ENCODE measurements at regions not wholly inside any gene's neighbourhood (a gene's known extent, or its start where the extent isn't known, plus 50 kb on each side); places are given as distances from the start of the nearest gene placed in this dataset.
"Not testable (repeated sequence)": the region's sequence is repeated elsewhere in the genome, so short reads cannot be mapped to it uniquely, and the experiment has no call there.

- Mint-ChIP-seq H3K36me3 (no peaks in the 10 kb centered on the region), H3K4me1 (peaks cover 12% of the 10 kb centered on the region), H3K27ac (no peak overlapping the region), H3K9me3 (no peaks in the 10 kb centered on the region), H3K27me3 (no peaks in the 10 kb centered on the region), H3K4me3 (no peak overlapping the region)
- no peak for ATAC-seq
Measured at GRCh38 chr6:15946701-15947385, 182.0 kb upstream of the MYLIP start.

DNA sequence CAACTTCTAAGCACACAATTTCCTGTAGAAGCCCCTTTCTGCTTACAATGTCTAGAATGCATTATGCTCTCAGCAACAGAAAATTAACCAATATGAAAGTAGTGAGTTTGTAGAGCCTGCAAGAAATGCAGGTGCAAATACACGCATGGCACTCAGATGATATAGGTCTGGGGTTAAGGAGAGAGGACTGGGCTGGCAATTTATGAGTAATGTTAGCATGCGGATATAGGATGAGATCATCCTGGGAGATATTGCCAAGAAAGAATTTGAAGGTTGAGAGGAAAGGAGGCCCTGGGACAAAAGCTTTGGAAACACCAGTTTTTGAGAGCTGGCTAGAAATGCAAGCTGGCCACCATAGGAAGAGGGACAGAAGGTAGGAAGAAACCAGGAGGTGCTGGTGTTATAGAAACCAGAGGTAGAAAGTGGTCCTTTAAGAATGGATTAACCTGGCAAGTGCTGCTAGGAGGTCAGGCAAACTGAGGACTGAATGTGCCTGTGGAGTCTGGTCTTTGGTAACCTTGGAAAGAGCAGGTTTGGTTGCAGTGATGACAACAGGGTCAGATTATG, 183.2 kb upstream of the MYLIP start:
- ATAC-seq, result no peak
- H3K27ac Mint-ChIP-seq, result no peak overlapping the region
- no peak overlapping the region for H3K4me3 Mint-ChIP-seq
- H3K36me3 Mint-ChIP-seq, result no peaks in the 10 kb centered on the region
- peaks cover 10% of the 10 kb centered on the region for H3K4me1 Mint-ChIP-seq
- no peaks in the 10 kb centered on the region for H3K27me3 Mint-ChIP-seq
- peaks cover 2% of the 10 kb centered on the region for H3K9me3 Mint-ChIP-seq

- Mint-ChIP-seq H3K4me1 (peaks cover 6% of the 10 kb centered on the region), H3K36me3 (no peaks in the 10 kb centered on the region), H3K4me3 (no peak overlapping the region), H3K27ac (no peak overlapping the region), H3K9me3 (peaks cover 3% of the 10 kb centered on the region), H3K27me3 (no peaks in the 10 kb centered on the region)
- ATAC-seq, result no peak
Measured at GRCh38 chr6:15943423-15943822, 185.5 kb upstream of the MYLIP start.

GRCh38 chr6:15941168-15941567, 187.7 kb upstream of the MYLIP start:
- Mint-ChIP-seq H3K9me3 (peaks cover 3% of the 10 kb centered on the region), H3K27me3 (no peaks in the 10 kb centered on the region), H3K4me3 (no peak overlapping the region), H3K36me3 (no peaks in the 10 kb centered on the region), H3K27ac (peak overlapping the region; percentile 37), H3K4me1 (peaks cover 19% of the 10 kb centered on the region)
- ATAC-seq, result peak; percentile 67

GRCh38 chr6:15938107-15938506, 190.8 kb upstream of the MYLIP start:
- Mint-ChIP-seq H3K36me3 (no peaks in the 10 kb centered on the region), H3K27ac (no peak overlapping the region), H3K4me3 (no peak overlapping the region), H3K4me1 (peaks cover 24% of the 10 kb centered on the region), H3K27me3 (no peaks in the 10 kb centered on the region), H3K9me3 (peaks cover 3% of the 10 kb centered on the region)
- ATAC-seq, result no peak

- Mint-ChIP-seq H3K27ac (no peak overlapping the region), H3K9me3 (peaks cover 3% of the 10 kb centered on the region), H3K4me1 (peaks cover 24% of the 10 kb centered on the region), H3K36me3 (no peaks in the 10 kb centered on the region), H3K27me3 (no peaks in the 10 kb centered on the region), H3K4me3 (no peak overlapping the region)
- no peak for ATAC-seq
Measured at GRCh38 chr6:15937602-15938001, 191.3 kb upstream of the MYLIP start.

DNA sequence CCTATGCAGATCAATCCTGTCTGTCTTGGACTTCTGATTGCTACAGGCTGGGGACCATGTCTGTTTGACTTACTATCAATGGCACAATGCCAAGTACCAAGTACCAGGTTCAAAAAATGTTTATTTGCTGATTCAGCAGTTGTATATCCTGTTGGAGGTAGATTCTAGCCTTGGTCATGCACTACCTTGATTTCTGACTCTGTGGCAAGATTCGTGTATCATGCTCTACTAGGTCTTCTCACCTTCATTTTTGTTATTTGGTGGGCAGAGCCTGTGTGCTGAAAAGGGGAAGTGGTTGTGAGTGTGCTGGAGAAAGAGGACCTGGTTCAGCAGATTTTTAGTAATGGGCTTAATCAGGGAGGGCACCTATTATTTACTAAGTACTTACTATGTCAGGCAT, 192.4 kb upstream of the MYLIP start:
- peak overlapping the region; percentile 78 for H3K27ac Mint-ChIP-seq
- peak; percentile 99 for ATAC-seq
- H3K4me1 Mint-ChIP-seq, result peaks cover 24% of the 10 kb centered on the region
- H3K9me3 Mint-ChIP-seq, result peaks cover 4% of the 10 kb centered on the region
- no peaks in the 10 kb centered on the region for H3K27me3 Mint-ChIP-seq
- no peak overlapping the region for H3K4me3 Mint-ChIP-seq
- peaks cover under 1% of the 10 kb centered on the region for H3K36me3 Mint-ChIP-seq

GRCh38 chr6:15935661-15936060, 193.2 kb upstream of the MYLIP start:
- Mint-ChIP-seq H3K27ac (peak overlapping the region; percentile 78), H3K27me3 (no peaks in the 10 kb centered on the region), H3K4me1 (peaks cover 19% of the 10 kb centered on the region), H3K4me3 (no peak overlapping the region), H3K9me3 (peaks cover 7% of the 10 kb centered on the region), H3K36me3 (peaks cover 6% of the 10 kb centered on the region)
- ATAC-seq, result no peak

- not testable (repeated sequence) for H3K9me3 Mint-ChIP-seq, ATAC-seq, H3K27ac Mint-ChIP-seq, H3K36me3 Mint-ChIP-seq, H3K27me3 Mint-ChIP-seq, H3K4me3 Mint-ChIP-seq
- peaks cover 10% of the 10 kb centered on the region for H3K4me1 Mint-ChIP-seq
Measured at GRCh38 chr6:15931697-15932096, 197.2 kb upstream of the MYLIP start.

GRCh38 chr6:15930207-15930606, 198.7 kb upstream of the MYLIP start:
- no peaks in the 10 kb centered on the region for H3K4me1 Mint-ChIP-seq
- no peak overlapping the region for H3K27ac Mint-ChIP-seq
- H3K27me3 Mint-ChIP-seq, result no peaks in the 10 kb centered on the region
- H3K9me3 Mint-ChIP-seq, result peaks cover 9% of the 10 kb centered on the region
- ATAC-seq, result no peak
- H3K36me3 Mint-ChIP-seq, result peaks cover 10% of the 10 kb centered on the region
- H3K4me3 Mint-ChIP-seq, result no peak overlapping the region

- no peak overlapping the region for H3K4me3 Mint-ChIP-seq
- H3K9me3 Mint-ChIP-seq, result peaks cover 9% of the 10 kb centered on the region
- no peaks in the 10 kb centered on the region for H3K4me1 Mint-ChIP-seq
- H3K36me3 Mint-ChIP-seq, result peaks cover 10% of the 10 kb centered on the region
- no peak overlapping the region for H3K27ac Mint-ChIP-seq
- ATAC-seq, result no peak
- H3K27me3 Mint-ChIP-seq, result no peaks in the 10 kb centered on the region
Measured at GRCh38 chr6:15929685-15930084, 199.2 kb upstream of the MYLIP start.

GRCh38 chr6:15927531-15928225, 201.2 kb upstream of the MYLIP start:
- no peak for ATAC-seq
- Mint-ChIP-seq H3K9me3 (peaks cover 9% of the 10 kb centered on the region), H3K27ac (no peak overlapping the region), H3K27me3 (no peaks in the 10 kb centered on the region), H3K36me3 (peaks cover 10% of the 10 kb centered on the region), H3K4me1 (no peaks in the 10 kb centered on the region), H3K4me3 (no peak overlapping the region)

- H3K27ac Mint-ChIP-seq, result no peak overlapping the region
- H3K36me3 Mint-ChIP-seq, result peaks cover 7% of the 10 kb centered on the region
- no peak for ATAC-seq
- H3K4me1 Mint-ChIP-seq, result no peaks in the 10 kb centered on the region
- no peak overlapping the region for H3K4me3 Mint-ChIP-seq
- peaks cover 6% of the 10 kb centered on the region for H3K9me3 Mint-ChIP-seq
- H3K27me3 Mint-ChIP-seq, result no peaks in the 10 kb centered on the region
Measured at GRCh38 chr6:15926256-15926655, 202.6 kb upstream of the MYLIP start.

GRCh38 chr6:15924893-15925292, 204.0 kb upstream of the MYLIP start:
- Mint-ChIP-seq H3K9me3 (peaks cover 3% of the 10 kb centered on the region), H3K4me3 (no peak overlapping the region), H3K27me3 (no peaks in the 10 kb centered on the region), H3K36me3 (peaks cover 4% of the 10 kb centered on the region), H3K4me1 (no peaks in the 10 kb centered on the region), H3K27ac (no peak overlapping the region)
- ATAC-seq, result no peak

DNA sequence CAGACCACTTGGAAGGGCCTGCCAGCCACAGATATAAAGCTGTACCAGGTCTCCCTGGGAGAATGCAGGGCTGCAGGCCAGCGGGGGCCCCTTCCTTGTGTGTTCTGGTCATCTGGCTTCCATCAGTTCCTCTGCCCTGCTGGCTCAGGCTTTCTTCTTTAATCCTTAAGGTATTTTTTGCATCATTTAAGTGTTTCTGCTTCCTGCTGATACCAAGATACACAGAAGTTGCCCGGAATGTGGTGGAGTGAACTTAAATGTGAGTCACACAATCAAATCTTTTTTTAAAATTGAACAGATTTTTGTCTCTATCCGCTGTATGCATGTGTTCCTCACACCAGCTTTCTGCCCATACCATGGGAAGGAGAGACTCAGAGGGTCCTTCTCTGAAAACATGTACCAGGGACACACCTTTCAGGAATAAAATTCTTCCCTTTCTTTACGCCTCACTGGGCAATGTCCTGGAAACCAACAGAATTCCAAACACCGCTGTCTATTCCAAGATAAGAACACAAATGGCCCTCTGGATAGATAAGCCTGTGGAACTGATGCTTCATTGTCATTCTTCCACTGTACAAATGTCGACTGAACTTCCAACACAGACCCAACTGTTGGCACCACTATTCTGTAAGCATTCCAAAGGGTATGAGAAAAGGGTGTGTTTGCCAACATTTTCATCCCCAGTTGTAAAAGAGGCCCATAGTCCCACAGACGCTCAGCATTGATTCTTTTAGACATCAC, 206.2 kb upstream of the MYLIP start:
- H3K27ac Mint-ChIP-seq, result no peak overlapping the region
- no peaks in the 10 kb centered on the region for H3K9me3 Mint-ChIP-seq
- H3K36me3 Mint-ChIP-seq, result peaks cover 4% of the 10 kb centered on the region
- H3K4me1 Mint-ChIP-seq, result no peaks in the 10 kb centered on the region
- H3K27me3 Mint-ChIP-seq, result no peaks in the 10 kb centered on the region
- ATAC-seq, result no peak
- H3K4me3 Mint-ChIP-seq, result no peak overlapping the region

All from stimulated activated memory B cell treated with anti-CD40 and anti-IgM and Interleukin-4, amounts not matched to agents 10 μg/mL and 1 μg/mL and 100 μg/mL, for 72 hours (primary cell).